ENCODE measurements at regions not wholly inside any gene's neighbourhood (a gene's known extent, or its start where the extent isn't known, plus 50 kb on each side); places are given as distances from the start of the nearest gene placed in this dataset.

DNA sequence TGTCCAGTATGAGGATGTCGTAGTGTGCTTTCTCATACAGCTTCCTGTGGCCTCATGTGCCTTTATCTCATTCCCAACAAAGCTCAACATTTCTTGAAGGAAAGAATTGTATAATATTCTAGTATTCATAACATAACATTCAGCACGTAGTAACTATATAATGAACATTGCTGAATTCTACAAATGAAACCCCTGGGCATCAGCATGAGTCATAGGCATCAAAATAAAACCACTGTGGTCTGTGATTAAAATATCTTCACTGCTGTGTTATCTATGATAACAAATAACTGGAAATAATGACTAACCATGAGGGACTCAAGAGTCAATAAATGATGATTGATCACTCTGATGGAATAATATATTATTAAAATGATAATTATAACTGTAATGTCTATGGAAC lies 255.2 kb downstream of the EMP1 start:
- TF ChIP-seq ZFP36 (IDR thresholded peaks at IDR 0.05; ENCODE audit: borderline replicate concordance, partially characterized antibody) = no peak
- TF ChIP-seq RFX5 (IDR thresholded peaks at IDR 0.05) = no peak
- TF ChIP-seq, protein P1, sequence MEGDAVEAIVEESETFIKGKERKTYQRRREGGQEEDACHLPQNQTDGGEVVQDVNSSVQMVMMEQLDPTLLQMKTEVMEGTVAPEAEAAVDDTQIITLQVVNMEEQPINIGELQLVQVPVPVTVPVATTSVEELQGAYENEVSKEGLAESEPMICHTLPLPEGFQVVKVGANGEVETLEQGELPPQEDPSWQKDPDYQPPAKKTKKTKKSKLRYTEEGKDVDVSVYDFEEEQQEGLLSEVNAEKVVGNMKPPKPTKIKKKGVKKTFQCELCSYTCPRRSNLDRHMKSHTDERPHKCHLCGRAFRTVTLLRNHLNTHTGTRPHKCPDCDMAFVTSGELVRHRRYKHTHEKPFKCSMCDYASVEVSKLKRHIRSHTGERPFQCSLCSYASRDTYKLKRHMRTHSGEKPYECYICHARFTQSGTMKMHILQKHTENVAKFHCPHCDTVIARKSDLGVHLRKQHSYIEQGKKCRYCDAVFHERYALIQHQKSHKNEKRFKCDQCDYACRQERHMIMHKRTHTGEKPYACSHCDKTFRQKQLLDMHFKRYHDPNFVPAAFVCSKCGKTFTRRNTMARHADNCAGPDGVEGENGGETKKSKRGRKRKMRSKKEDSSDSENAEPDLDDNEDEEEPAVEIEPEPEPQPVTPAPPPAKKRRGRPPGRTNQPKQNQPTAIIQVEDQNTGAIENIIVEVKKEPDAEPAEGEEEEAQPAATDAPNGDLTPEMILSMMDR (IDR thresholded peaks at IDR 0.05) = no peak
- no peak for TF ChIP-seq POLR2A (IDR thresholded peaks at IDR 0.05; ENCODE audit: low read length)
- TF ChIP-seq RARB (CRISPR knock-in tag; IDR thresholded peaks at IDR 0.05) = no peak
- no peak for TF ChIP-seq POLR2AphosphoS2 (conservative IDR thresholded peaks at IDR 0.05; ENCODE audit: low read length)
- TF ChIP-seq KDM5A (IDR thresholded peaks at IDR 0.05) = no peak
- TF ChIP-seq SMC3 (IDR thresholded peaks at IDR 0.05) = no peak
- TF ChIP-seq KDM1A (IDR thresholded peaks at IDR 0.05; ENCODE audit: low read depth) = no peak
- TF ChIP-seq, protein P2, sequence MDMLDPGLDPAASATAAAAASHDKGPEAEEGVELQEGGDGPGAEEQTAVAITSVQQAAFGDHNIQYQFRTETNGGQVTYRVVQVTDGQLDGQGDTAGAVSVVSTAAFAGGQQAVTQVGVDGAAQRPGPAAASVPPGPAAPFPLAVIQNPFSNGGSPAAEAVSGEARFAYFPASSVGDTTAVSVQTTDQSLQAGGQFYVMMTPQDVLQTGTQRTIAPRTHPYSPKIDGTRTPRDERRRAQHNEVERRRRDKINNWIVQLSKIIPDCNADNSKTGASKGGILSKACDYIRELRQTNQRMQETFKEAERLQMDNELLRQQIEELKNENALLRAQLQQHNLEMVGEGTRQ (IDR thresholded peaks at IDR 0.05) = no peak
- TF ChIP-seq, protein P3, sequence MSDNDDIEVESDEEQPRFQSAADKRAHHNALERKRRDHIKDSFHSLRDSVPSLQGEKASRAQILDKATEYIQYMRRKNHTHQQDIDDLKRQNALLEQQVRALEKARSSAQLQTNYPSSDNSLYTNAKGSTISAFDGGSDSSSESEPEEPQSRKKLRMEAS (IDR thresholded peaks at IDR 0.05) = no peak
- no peak for TF ChIP-seq MAFK (IDR thresholded peaks at IDR 0.05; ENCODE audit: partially characterized antibody)
- TF ChIP-seq, protein P4, sequence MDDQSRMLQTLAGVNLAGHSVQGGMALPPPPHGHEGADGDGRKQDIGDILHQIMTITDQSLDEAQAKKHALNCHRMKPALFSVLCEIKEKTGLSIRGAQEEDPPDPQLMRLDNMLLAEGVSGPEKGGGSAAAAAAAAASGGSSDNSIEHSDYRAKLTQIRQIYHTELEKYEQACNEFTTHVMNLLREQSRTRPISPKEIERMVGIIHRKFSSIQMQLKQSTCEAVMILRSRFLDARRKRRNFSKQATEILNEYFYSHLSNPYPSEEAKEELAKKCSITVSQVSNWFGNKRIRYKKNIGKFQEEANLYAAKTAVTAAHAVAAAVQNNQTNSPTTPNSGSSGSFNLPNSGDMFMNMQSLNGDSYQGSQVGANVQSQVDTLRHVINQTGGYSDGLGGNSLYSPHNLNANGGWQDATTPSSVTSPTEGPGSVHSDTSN (IDR thresholded peaks at IDR 0.05) = no peak
- TF ChIP-seq RAD21 (conservative IDR thresholded peaks at IDR 0.05 in 1 of 2, IDR thresholded peaks at IDR 0.05 in 1 of 2) = no peak

Data from A549 (cell line).